ENCODE measurements at regions not wholly inside any gene's neighbourhood (a gene's known extent, or its start where the extent isn't known, plus 50 kb on each side); places are given as distances from the start of the nearest gene placed in this dataset.

DNA sequence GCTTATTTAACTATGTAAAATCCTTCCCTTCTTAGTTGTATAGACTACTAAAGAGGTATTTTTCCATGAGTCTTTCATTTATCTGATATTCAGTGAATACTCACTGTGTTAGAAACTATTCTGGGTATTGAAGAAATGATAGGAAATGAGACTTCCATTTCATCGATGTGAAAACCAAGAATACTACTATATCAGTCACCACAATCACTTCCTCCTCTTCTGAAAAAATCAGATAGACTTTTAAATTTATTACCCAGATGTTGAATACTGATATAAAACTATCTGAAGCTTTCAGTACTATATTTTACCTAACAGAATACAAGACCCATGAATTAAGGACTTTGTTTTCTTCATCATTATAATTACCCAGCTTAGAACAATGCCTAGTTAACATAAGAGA lies 1801.1 kb upstream of the CELF4 start:
- TF ChIP-seq, protein P1, sequence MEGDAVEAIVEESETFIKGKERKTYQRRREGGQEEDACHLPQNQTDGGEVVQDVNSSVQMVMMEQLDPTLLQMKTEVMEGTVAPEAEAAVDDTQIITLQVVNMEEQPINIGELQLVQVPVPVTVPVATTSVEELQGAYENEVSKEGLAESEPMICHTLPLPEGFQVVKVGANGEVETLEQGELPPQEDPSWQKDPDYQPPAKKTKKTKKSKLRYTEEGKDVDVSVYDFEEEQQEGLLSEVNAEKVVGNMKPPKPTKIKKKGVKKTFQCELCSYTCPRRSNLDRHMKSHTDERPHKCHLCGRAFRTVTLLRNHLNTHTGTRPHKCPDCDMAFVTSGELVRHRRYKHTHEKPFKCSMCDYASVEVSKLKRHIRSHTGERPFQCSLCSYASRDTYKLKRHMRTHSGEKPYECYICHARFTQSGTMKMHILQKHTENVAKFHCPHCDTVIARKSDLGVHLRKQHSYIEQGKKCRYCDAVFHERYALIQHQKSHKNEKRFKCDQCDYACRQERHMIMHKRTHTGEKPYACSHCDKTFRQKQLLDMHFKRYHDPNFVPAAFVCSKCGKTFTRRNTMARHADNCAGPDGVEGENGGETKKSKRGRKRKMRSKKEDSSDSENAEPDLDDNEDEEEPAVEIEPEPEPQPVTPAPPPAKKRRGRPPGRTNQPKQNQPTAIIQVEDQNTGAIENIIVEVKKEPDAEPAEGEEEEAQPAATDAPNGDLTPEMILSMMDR (IDR thresholded peaks at IDR 0.05), result no peak
- no peak for TF ChIP-seq POLR2A (IDR thresholded peaks at IDR 0.05)
